GM21786 (cell line): ENCODE measurements at regions not wholly inside any gene's neighbourhood (a gene's known extent, or its start where the extent isn't known, plus 50 kb on each side); places are given as distances from the start of the nearest gene placed in this dataset.

ENCODE experiments used
- ATAC-seq: cut with Tn5 transposase; IDR thresholded peaks from one replicate; pipeline ENCODE4 v1.9.1; 2021; ENCODE audit not compliant: unreplicated experiment

- ATAC-seq = no peak
These were observed 97.3 kb downstream of the ARL6IP6 start for GRCh38 chr2:152815634-152816257.

- no peak for ATAC-seq
These were observed 96.1 kb downstream of the ARL6IP6 start for GRCh38 chr2:152814475-152815030.

GRCh38 chr2:152813351-152813750 lies 94.9 kb downstream of the ARL6IP6 start:
- ATAC-seq = no peak
